ENCODE measurements at regions not wholly inside any gene's neighbourhood (a gene's known extent, or its start where the extent isn't known, plus 50 kb on each side); places are given as distances from the start of the nearest gene placed in this dataset.
"Not testable (repeated sequence)": the region's sequence is repeated elsewhere in the genome, so short reads cannot be mapped to it uniquely, and the experiment has no call there.

DNA sequence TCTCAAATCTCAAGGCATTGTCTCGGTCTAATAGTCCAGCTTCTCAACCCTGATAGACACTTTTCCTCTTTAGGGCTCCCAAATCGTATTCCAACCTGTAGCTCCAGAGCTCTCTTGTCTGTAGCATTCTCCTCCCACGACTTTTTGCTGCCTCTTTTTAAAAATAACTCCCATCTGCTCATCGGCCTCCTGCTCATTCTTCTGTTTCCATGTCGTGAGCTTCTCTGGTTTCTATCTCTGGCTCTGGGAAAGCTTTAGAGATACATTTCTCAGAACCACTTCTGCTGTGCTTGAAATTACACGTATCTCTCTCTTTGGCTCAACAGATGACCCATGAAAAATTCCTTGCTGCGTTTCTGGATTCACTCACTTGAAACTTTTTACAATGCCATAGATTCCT lies 609.6 kb upstream of the C16orf82 start:
- no peaks in the 10 kb centered on the region for H3K9me3 ChIP-seq (ENCODE audit: severe bottlenecking)
- H3K36me3 ChIP-seq = no peaks in the 10 kb centered on the region
- no peak overlapping the region for H3K27ac ChIP-seq
- H3K27me3 ChIP-seq (ENCODE audit: insufficient read depth, low read depth, severe bottlenecking) = no peaks in the 10 kb centered on the region
- no peak overlapping the region for H3K4me3 ChIP-seq (ENCODE audit: low read depth, low read length)
- no peak for DNase-seq
- TF ChIP-seq, protein P1, sequence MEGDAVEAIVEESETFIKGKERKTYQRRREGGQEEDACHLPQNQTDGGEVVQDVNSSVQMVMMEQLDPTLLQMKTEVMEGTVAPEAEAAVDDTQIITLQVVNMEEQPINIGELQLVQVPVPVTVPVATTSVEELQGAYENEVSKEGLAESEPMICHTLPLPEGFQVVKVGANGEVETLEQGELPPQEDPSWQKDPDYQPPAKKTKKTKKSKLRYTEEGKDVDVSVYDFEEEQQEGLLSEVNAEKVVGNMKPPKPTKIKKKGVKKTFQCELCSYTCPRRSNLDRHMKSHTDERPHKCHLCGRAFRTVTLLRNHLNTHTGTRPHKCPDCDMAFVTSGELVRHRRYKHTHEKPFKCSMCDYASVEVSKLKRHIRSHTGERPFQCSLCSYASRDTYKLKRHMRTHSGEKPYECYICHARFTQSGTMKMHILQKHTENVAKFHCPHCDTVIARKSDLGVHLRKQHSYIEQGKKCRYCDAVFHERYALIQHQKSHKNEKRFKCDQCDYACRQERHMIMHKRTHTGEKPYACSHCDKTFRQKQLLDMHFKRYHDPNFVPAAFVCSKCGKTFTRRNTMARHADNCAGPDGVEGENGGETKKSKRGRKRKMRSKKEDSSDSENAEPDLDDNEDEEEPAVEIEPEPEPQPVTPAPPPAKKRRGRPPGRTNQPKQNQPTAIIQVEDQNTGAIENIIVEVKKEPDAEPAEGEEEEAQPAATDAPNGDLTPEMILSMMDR (IDR thresholded peaks at IDR 0.05; ENCODE audit: low read depth, low read length) = no peak

- H3K4me3 ChIP-seq (ENCODE audit: low read depth, low read length) = no peak overlapping the region
- H3K9me3 ChIP-seq (ENCODE audit: severe bottlenecking) = no peaks in the 10 kb centered on the region
- DNase-seq = no peak
- H3K36me3 ChIP-seq = no peaks in the 10 kb centered on the region
- no peaks in the 10 kb centered on the region for H3K27me3 ChIP-seq (ENCODE audit: insufficient read depth, low read depth, severe bottlenecking)
- TF ChIP-seq, protein P1 (IDR thresholded peaks at IDR 0.05; ENCODE audit: low read depth, low read length) = no peak
- no peak overlapping the region for H3K27ac ChIP-seq
These were observed 608.8 kb upstream of the C16orf82 start for GRCh38 chr16:26457882-26458281.

DNA sequence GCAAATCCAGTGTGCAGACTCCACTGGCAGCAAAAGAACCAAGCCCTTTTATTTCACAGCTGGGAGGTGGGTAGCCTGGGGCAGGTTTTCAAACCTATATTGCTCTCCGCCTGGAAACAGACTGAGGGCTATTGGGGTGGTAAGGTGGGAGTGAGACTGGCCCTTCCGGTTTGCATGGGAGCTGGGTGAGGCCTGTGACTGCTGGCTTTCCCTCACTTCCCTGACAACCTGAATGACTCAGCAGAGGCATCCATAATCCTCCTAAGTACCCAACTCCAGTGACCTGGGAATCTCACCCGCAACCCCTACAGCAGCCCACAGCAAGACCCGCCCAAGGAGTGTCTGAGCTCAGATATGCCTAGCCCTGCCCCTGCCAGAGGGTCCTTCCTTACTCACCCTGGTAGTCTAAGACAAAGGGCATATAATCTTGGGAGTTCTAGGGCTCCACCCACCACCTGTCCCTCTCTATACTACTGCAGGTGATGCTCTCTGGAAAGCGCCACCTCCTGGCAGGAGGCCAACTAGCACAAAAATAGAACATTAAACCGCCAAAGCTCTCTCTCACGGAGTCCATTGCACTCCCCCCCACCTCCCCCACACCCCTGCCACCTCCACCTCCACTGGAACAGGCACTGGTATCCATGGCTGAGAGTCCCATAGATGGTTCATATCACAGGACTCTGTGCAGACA lies 602.0 kb upstream of the C16orf82 start:
- TF ChIP-seq, protein P1 (IDR thresholded peaks at IDR 0.05; ENCODE audit: low read depth, low read length) = no peak
- H3K9me3 ChIP-seq (ENCODE audit: severe bottlenecking) = no peaks in the 10 kb centered on the region
- H3K4me3 ChIP-seq (ENCODE audit: low read depth, low read length) = no peak overlapping the region
- no peak overlapping the region for H3K27ac ChIP-seq
- no peaks in the 10 kb centered on the region for H3K36me3 ChIP-seq
- no peaks in the 10 kb centered on the region for H3K27me3 ChIP-seq (ENCODE audit: insufficient read depth, low read depth, severe bottlenecking)
- peak; percentile 13 for DNase-seq

DNA sequence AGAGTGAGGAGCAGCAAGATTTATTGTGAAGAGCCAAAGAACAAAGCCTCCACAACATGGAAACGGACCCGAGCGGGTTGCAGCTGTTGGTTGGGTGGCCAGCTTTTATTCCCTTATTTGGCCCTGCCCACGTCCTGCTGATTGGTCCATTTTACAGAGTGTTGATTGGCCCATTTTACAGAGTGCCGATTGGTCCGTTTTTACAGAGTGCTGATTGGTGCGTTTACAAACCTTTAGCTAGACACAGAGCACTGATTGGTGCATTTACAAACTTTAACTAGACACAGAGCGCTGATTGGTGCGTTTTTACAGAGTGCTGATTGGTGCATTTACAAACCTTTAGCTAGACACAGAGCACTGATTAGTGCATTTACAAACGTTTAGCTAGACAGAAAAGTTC lies 592.3 kb upstream of the C16orf82 start:
- not testable (repeated sequence) for H3K36me3 ChIP-seq; H3K27me3 ChIP-seq (ENCODE audit: insufficient read depth, low read depth, severe bottlenecking); H3K27ac ChIP-seq; H3K9me3 ChIP-seq (ENCODE audit: severe bottlenecking); H3K4me3 ChIP-seq (ENCODE audit: low read depth, low read length); DNase-seq

- DNase-seq = no peak
- H3K27ac ChIP-seq = no peak overlapping the region
- H3K27me3 ChIP-seq (ENCODE audit: insufficient read depth, low read depth, severe bottlenecking) = no peaks in the 10 kb centered on the region
- H3K36me3 ChIP-seq = no peaks in the 10 kb centered on the region
- H3K9me3 ChIP-seq (ENCODE audit: severe bottlenecking) = no peaks in the 10 kb centered on the region
- H3K4me3 ChIP-seq (ENCODE audit: low read depth, low read length) = no peak overlapping the region
- TF ChIP-seq, protein P1 (IDR thresholded peaks at IDR 0.05; ENCODE audit: low read depth, low read length) = no peak
These were observed 591.1 kb upstream of the C16orf82 start for GRCh38 chr16:26475596-26475995.

DNA sequence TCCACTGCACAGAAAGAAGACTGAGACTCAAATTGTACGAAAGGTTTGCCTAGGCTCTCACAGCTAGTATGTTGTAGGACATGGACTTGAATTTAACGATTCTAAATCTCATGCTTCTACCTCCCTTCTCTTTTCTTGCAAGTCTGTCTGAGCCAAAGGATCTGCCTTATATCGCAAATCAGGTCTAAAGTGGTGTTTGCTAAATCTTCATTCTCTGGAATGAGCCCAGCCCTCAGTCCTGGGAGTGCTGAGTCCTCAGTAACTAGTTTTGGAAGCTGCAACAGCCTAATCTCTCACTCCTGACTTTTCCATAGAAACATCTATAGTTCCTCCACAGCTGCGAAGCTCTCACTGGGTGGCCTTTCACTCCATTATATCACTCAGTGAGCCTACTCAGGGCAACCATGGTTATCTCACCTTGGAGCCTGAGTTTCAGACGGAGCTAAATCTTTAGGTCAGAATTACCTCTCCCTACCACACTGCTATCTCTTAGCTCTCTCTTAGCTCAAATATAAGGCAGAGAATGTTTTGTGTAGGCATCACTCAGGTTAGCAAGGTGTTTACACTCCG lies 575.5 kb upstream of the C16orf82 start:
- Histone ChIP-seq H3K27me3 (ENCODE audit: insufficient read depth, low read depth, severe bottlenecking) (no peaks in the 10 kb centered on the region), H3K27ac (no peak overlapping the region), H3K4me3 (ENCODE audit: low read depth, low read length) (no peak overlapping the region), H3K9me3 (ENCODE audit: severe bottlenecking) (no peaks in the 10 kb centered on the region), H3K36me3 (no peaks in the 10 kb centered on the region)
- DNase-seq = no peak
- TF ChIP-seq, protein P1 (IDR thresholded peaks at IDR 0.05; ENCODE audit: low read depth, low read length) = no peak

Measured in WERI-Rb-1 (cell line).